ENCODE measurements at regions not wholly inside any gene's neighbourhood (a gene's known extent, or its start where the extent isn't known, plus 50 kb on each side); places are given as distances from the start of the nearest gene placed in this dataset.

DNA sequence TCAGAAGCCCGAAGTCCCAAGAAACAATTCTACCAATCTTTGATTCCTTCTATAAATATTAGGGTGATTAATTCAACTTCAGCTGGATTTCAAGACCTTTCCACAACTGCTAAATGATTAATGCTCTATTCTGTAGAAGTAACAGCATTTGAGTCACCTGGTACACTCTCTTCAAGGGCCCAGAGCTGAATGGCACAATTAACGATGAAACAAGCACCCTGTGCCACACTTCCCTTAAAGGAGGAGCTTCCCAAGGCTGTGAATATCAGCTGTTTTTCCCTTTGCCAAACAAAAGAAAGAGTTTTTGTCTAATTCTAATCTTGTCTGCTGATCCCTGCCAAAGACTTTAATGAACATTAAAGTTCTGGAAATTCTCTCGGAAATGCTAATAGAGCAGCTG is 56.0 kb downstream of the BOD1L2 start:
- DNase-seq (ENCODE audit: low spot score): no peak

DNA sequence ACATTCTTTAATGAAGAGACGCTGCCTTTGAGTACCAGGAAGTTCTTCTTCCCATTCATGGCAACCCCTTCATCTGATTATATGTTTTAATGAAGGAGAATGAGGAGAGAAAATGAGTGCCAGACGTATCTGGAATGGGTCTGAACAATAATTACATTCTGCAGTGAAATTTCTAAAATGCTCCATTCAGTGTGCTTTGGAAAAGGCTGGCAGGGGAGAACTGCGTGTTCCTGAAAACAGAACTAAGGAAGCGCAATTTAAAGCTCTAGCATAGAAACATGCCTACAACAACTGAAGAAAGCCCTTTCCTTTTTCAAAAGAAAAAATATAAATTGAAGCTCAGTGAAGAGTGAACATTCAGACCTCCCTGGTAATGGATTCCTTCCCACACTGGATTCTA is 58.8 kb downstream of the BOD1L2 start:
- no peak for DNase-seq (ENCODE audit: low spot score)

GRCh38 chr18:57207124-57207916 is 60.4 kb downstream of the BOD1L2 start:
- no peak for DNase-seq (ENCODE audit: low spot score)

DNA sequence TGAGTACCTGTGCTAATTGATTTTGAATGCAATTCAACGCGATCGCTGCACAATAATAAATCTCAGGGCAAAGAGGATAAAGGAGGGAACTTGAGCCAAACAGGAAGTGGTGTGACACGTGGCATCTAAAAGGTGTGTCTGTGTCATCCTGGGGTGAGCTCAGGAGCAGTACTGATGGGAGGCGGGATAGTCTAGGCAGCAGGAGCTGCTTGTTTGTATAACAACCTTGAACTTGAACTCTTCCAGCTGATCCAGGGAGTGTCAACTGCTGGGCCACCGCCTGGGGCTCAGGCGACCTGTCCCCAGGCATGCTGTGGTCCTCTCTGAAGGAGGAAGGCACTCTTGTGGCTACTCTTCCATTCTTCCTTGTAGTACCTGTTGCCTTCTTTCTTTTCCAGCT is 61.2 kb downstream of the BOD1L2 start:
- DNase-seq (ENCODE audit: low spot score): no peak

DNA sequence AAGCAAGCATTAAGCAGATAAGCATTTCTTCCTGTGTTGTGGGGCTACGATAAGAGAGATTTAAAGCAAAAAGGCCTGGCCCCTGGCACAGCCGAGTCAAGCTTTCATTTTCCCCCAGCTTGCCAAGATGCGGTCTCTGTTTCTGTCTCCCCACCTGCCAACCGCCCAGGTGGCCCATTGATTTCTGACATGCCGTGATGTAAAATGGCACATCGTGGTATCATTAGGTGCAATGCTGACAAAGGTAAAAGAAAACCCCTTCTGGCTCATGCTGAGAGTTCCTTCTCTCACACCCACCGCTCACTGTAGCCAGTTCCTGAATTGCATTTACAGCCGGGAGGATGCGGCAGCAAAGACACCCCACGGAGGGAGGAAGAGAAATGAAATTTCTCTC is 62.8 kb downstream of the BOD1L2 start:
- no peak for DNase-seq (ENCODE audit: low spot score)

DNA sequence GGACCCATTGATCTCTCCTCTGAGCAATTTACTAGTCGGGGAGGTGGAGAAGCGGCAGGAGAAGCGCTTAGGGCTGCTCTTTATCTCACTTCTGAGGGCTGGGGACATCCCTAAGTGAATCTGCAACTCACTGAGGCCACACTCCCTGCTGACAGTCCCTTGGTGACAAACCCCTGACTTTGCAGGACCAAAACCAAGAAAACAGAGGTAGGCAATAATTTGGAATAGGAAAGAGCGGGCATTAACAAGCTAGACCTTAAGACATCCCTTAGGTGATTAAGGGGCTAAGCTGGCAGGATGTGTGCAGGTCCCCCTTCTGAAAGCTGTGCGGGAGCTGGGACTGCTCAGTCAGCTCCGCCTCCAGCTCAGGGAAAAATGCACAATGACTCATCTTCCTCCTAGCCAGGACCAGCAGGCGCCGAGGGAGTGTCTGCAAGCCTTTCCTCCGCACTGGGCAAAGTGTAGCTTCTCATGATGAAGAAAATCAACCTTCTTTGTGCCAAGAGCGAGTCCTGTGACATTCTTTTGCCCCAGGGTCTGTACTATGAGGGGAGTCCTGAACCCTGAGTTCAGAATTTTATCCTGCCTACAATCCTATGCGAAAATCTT is 63.3 kb downstream of the BOD1L2 start:
- DNase-seq (ENCODE audit: low spot score): peak; percentile 88

DNA sequence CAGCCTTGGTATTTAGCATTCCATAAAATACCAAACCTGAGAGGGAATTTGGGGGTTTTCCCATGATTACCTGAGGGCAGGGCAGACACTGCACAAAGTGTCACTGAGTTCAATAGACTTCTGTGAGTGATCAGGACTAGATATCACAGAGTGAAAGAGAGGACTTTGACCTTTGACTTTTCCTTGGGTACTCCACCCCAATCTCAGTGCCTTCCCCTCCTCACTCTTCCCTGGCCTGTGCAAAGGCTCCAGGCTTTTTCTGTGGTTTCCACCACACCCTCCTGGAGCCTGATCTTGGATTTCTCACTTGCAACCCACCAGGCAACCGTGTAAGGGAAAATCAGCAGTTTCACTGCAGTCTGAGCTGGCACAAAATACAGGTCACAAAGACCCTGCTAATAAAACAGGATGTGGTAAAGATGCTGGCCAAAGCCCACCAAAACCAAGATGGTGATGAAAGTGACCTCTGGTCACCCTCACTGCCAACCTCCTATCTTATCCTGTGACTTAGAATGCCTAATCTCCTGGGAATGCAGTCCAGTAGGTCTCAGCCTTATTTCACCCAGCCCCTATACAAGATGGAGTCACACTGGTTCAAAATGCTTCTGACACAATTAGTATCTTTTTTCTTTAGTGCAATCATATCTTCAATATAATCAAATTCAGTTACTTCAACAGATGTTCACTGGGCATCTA is 64.0 kb downstream of the BOD1L2 start:
- peak; percentile 63 for DNase-seq (ENCODE audit: low spot score)

DNA sequence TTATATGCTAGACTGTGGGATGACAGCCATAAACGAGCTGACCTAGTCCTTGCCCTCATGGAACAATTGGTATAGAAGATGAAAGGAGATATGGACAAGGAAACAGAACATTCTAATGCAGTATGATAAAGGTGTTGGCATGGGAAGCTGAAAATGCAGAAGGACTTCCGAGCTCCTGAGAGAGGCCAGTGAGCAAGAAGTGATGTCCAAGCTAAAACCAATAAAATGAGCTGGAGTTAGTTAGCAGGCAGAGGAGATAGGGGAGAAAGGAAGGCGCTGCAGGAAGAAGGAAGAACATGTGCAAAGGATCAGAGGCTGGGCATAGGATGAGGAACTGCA is 64.5 kb downstream of the BOD1L2 start:
- DNase-seq (ENCODE audit: low spot score): no peak

DNA sequence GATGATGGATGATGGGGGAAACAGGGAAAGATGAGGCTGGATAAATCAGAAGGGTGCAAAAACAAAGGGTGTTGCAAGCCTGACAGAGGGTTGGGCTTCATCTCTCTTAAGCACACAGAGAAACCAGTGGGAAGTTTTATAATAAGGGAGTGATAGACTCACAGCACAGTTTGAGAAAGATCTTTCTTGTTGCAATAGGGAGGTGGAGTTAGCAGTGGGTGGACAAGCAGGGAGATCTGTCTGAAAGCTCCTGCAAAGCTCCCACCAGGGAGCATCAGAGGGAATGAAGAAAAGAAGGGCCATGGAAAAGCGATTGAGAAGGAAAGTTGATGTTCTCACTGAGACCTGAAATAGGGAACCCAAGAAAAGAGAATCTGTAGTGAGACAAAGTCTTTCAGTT is 64.9 kb downstream of the BOD1L2 start:
- DNase-seq (ENCODE audit: low spot score): no peak

DNA sequence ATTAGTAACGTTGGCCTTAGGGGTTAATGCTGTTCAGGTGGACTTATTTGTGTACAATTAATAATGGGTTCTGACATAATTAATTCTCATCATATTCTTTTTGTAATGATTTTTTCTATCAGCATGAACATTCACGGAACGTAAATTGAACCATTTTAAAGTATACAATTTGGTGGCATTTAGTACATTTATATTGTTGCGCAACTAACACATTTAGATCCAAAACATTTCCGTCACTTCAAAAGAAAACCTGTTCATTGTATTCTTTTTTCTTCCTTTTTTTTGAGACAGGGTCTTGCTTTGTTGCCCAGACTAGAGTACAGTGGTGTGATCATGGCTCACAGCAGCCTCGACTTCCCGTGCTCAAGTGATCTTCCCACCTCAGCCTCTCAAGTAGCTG is 65.8 kb downstream of the BOD1L2 start:
- no peak for DNase-seq (ENCODE audit: low spot score)

DNA sequence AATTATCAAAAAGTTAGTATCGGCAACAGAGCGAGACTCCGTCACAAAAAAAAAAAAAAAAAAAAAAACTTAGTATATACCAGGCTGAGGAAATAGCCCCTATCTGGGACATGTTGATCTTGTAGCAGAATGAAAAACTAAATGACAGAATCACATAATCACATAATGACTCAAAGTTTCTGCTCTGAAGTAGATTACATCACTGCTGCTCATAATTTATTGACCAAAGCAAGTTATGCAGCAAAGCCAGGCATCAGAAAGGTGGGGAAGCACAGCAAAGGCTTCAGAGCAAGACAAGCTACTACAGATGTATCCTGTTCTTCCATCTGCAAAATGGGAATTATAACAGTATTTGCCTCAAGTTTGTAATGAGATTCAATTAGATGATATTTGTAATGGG is 68.1 kb downstream of the BOD1L2 start:
- DNase-seq (ENCODE audit: low spot score): no peak

DNA sequence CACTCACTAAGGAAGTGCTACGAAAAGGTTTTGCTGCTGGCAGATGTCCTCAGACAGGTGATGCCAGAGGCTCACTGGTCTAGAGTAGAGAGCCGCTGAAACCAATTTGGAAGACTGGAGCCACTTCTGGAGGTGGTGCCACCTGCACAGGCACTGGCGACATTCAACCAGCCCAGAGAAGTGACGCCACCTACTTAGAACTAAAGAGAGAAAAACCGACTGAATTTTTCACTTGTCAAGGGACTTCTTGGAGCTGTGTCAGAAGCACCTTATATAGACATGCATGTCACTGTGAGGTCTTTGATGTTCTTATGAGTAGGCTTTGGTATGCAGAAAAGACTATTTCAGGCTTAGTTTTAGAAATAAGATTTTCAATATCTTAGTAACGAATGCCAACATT is 71.4 kb downstream of the BOD1L2 start:
- DNase-seq (ENCODE audit: low spot score): no peak

DNA sequence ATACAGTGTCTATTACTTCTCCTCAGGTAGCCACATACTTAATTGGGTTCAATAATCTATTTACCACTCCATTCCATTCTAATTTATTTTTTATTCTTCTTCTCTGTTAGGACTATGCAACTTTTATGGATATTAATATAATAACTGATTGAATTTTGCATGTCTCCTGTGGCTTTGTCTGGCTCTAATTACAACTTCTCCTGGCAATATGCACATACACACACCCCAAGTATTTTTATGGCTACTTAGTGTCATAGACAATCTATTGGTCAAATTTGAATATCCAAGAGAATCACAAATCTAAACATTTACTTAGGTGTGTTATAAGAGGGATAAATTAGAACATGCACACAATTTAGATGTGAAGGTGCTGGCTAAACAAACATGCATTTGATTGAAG is 73.1 kb downstream of the BOD1L2 start:
- no peak for DNase-seq (ENCODE audit: low spot score)

GRCh38 chr18:57220480-57220879 is 73.6 kb downstream of the BOD1L2 start:
- no peak for DNase-seq (ENCODE audit: low spot score)

GRCh38 chr18:57220930-57221483 is 74.1 kb downstream of the BOD1L2 start:
- DNase-seq (ENCODE audit: low spot score): no peak

- DNase-seq (ENCODE audit: low spot score): no peak
Measured at GRCh38 chr18:57223144-57223870, 76.4 kb downstream of the BOD1L2 start.

- DNase-seq (ENCODE audit: low spot score): no peak
Measured at GRCh38 chr18:57230861-57231585, 84.1 kb downstream of the BOD1L2 start.

- DNase-seq (ENCODE audit: low spot score): no peak
Measured at GRCh38 chr18:57231864-57232263, 85.0 kb downstream of the BOD1L2 start.

DNA sequence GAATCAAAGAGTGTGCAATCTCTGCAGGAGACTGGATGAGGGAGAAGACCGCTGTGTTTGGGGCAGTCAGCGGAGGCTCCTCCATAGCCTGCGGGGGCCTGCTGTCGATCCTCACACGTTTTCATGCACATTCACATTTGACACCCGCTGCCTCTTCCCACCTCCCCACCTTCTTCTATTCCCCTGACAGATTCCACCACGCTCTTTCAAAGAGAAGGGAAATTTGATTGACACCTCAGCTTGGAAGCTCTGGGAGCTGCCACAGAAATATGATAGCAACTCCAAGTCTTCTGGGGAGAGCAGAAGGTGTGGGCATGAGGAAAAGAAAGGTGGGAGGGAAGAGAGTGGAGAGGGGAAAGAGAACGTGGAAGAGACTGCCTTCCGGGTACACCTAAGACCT is 87.5 kb downstream of the BOD1L2 start:
- DNase-seq (ENCODE audit: low spot score): no peak

GRCh38 chr18:57241869-57242268 is 95.0 kb downstream of the BOD1L2 start:
- DNase-seq (ENCODE audit: low spot score): no peak

DNA sequence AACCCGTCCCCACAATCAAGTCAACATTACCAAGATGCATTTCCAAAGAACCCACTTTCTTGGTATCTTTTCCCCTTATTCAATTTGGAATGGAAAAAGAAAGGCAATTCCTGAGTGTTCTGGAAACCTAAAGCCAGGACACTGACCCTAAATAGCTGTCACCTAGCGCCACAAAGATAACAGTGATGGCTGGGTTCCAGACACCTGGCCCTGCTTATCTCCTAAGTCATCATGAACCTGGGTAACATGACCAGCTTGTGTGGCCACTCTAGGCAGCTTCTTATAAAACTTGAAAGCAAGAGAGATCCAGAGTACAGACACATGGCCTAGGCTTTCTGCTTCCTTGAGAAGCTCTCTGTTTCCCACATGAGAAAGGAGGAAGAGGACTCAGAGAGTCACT is 95.4 kb downstream of the BOD1L2 start:
- no peak for DNase-seq (ENCODE audit: low spot score)
